Fibroblast of lung (primary cell): ENCODE measurements at regions not wholly inside any gene's neighbourhood (a gene's known extent, or its start where the extent isn't known, plus 50 kb on each side); places are given as distances from the start of the nearest gene placed in this dataset.

Source experiments
- CTCF ChIP-seq, 2 donors: IDR thresholded peaks in 1 of 2; conservative IDR thresholded peaks in 1 of 2; 1 replicate in 1 of 2; 2 replicates in 1 of 2; pipeline ENCODE4 v1.5.1; 2011 to 2012; ENCODE audit warnings: low read length in 2 of 2, control low read depth in 1 of 2, inconsistent platforms in 1 of 2, low read depth in 1 of 2, mild to moderate bottlenecking in 1 of 2
- EZH2 ChIP-seq: IDR thresholded peaks from 2 replicates; pipeline ENCODE4 v1.5.1; 2012; ENCODE audit warnings: low read length, control low read depth, mild to moderate bottlenecking; ENCODE audit errors: missing control alignments

GRCh38 chr4:138671106-138671505, 344.5 kb upstream of the NOCT start:
- no peak for TF ChIP-seq EZH2
- TF ChIP-seq CTCF (conservative IDR thresholded peaks at IDR 0.05 in 1 of 2, IDR thresholded peaks at IDR 0.05 in 1 of 2; ENCODE audit: low read depth in 1 of 2, low read length in 2 of 2) = no peak
